GM23338 (cell line): ENCODE measurements at regions not wholly inside any gene's neighbourhood (a gene's known extent, or its start where the extent isn't known, plus 50 kb on each side); places are given as distances from the start of the nearest gene placed in this dataset.

ENCODE experiments used
- ATAC-seq: fragments of 200-7000 bp; cut with Tn5 transposase; 3 replicates; pipeline ENCODE4 v1.9.1; 2020
- DNase-seq: peaks from one replicate; pipeline ENCODE4 v3.0.0-alpha.2; 2015; ENCODE audit warnings: low spot score
- H2AFZ ChIP-seq: fragments of 200-600 bp; sonication (generic); 2 replicates; pipeline ENCODE4 v1.8.0; 2016; ENCODE audit warnings: antibody characterized with exemption, mild to moderate bottlenecking, moderate library complexity
- H3F3A ChIP-seq: fragments of 200-600 bp; sonication (generic); replicated peaks from 2 replicates; pipeline ENCODE4 v1.8.0; 2017; ENCODE audit warnings: antibody characterized with exemption, mixed run types, low read depth
- H3K27ac ChIP-seq: fragments of 200-600 bp; sonication (generic); 2 replicates; pipeline ENCODE4 v1.6.1; 2016; ENCODE audit warnings: low read depth
- H3K27me3 ChIP-seq: fragments of 200-600 bp; sonication (generic); 2 replicates; pipeline ENCODE4 v1.8.0; 2016; ENCODE audit warnings: mild to moderate bottlenecking, mixed run types, moderate library complexity; ENCODE audit not compliant: insufficient read depth
- H3K36me3 ChIP-seq: fragments of 200-600 bp; sonication (generic); 2 replicates; pipeline ENCODE4 v1.8.0; 2016; ENCODE audit warnings: mild to moderate bottlenecking; ENCODE audit not compliant: insufficient read depth
- H3K4me1 ChIP-seq: fragments of 200-600 bp; sonication (generic); 2 replicates; pipeline ENCODE4 v1.8.0; 2016; ENCODE audit warnings: mild to moderate bottlenecking, moderate library complexity; ENCODE audit not compliant: insufficient read depth
- H3K4me2 ChIP-seq: fragments of 200-600 bp; sonication (generic); 2 replicates; pipeline ENCODE4 v1.7.1; 2017; ENCODE audit warnings: mixed run types
- H3K4me3 ChIP-seq: fragments of 200-600 bp; sonication (generic); 2 replicates; pipeline ENCODE4 v1.6.1; 2016; ENCODE audit warnings: mixed run types
- H3K79me2 ChIP-seq: fragments of 200-600 bp; sonication (generic); replicated peaks from 2 replicates; pipeline ENCODE4 v1.8.0; 2017; ENCODE audit warnings: mild to moderate bottlenecking; ENCODE audit not compliant: insufficient read depth
- H3K9me2 ChIP-seq: fragments of 200-600 bp; sonication (generic); 2 replicates; pipeline ENCODE4 v1.8.0; 2017; ENCODE audit not compliant: insufficient read depth
- H4K20me1 ChIP-seq: fragments of 200-600 bp; sonication (generic); replicated peaks from 2 replicates; pipeline ENCODE4 v1.8.0; 2017; ENCODE audit warnings: mild to moderate bottlenecking; ENCODE audit not compliant: insufficient read depth
- H3K27ac Mint-ChIP-seq: 2 replicates; pipeline ENCODE4 v1.8.0; 2020; ENCODE audit warnings: inconsistent platforms, mild to moderate bottlenecking, moderate library complexity, mixed read lengths
- H3K27me3 Mint-ChIP-seq: 3 replicates; pipeline ENCODE4 v1.8.0; 2022; ENCODE audit warnings: low read depth, mild to moderate bottlenecking, moderate library complexity, mixed read lengths, inconsistent platforms; ENCODE audit not compliant: insufficient read depth, poor library complexity
- H3K36me3 Mint-ChIP-seq: 3 replicates; pipeline ENCODE4 v1.8.0; 2021; ENCODE audit warnings: low read depth, mild to moderate bottlenecking, inconsistent platforms, moderate library complexity, mixed read lengths
- H3K4me1 Mint-ChIP-seq: 3 replicates; pipeline ENCODE4 v1.8.0; 2020; ENCODE audit warnings: mild to moderate bottlenecking, inconsistent platforms, mixed read lengths
- H3K4me3 Mint-ChIP-seq: 3 replicates; pipeline ENCODE4 v1.8.0; 2021; ENCODE audit warnings: moderate library complexity, mild to moderate bottlenecking, inconsistent platforms, mixed read lengths
- H3K9me3 Mint-ChIP-seq: 3 replicates; pipeline ENCODE4 v1.8.0; 2020; ENCODE audit warnings: moderate library complexity, mild to moderate bottlenecking, inconsistent platforms, mixed read lengths
- EZH2phosphoT487 ChIP-seq: fragments of 200-600 bp; sonication (generic); IDR thresholded peaks from one replicate; pipeline ENCODE4 v1.8.1; 2018; ENCODE audit warnings: antibody characterized with exemption; ENCODE audit not compliant: unreplicated experiment
- TF ChIP-seq, protein P1 (sequence below): fragments of 250-450 bp; sonication (Bioruptor Pico); IDR thresholded peaks from 2 replicates; pipeline ENCODE4 v1.5.0; 2020; ENCODE audit warnings: mild to moderate bottlenecking, moderate library complexity
- TF ChIP-seq, protein P2 (sequence below), 2 experiments: fragments of 200-600 bp in 1 of 2; sonication (generic) in 1 of 2; conservative IDR thresholded peaks; 2 replicates each; pipeline versions ENCODE4 v1.5.1 to v1.6.1; 2016 to 2017; ENCODE audit warnings: antibody characterized with exemption in 2 of 2, low read depth in 2 of 2, mild to moderate bottlenecking in 2 of 2, moderate library complexity in 1 of 2
- TF ChIP-seq, protein P3 (sequence below): IDR thresholded peaks from 2 replicates; pipeline ENCODE4 v1.6.1; 2016; ENCODE audit warnings: antibody characterized with exemption

- TF ChIP-seq, protein P1, sequence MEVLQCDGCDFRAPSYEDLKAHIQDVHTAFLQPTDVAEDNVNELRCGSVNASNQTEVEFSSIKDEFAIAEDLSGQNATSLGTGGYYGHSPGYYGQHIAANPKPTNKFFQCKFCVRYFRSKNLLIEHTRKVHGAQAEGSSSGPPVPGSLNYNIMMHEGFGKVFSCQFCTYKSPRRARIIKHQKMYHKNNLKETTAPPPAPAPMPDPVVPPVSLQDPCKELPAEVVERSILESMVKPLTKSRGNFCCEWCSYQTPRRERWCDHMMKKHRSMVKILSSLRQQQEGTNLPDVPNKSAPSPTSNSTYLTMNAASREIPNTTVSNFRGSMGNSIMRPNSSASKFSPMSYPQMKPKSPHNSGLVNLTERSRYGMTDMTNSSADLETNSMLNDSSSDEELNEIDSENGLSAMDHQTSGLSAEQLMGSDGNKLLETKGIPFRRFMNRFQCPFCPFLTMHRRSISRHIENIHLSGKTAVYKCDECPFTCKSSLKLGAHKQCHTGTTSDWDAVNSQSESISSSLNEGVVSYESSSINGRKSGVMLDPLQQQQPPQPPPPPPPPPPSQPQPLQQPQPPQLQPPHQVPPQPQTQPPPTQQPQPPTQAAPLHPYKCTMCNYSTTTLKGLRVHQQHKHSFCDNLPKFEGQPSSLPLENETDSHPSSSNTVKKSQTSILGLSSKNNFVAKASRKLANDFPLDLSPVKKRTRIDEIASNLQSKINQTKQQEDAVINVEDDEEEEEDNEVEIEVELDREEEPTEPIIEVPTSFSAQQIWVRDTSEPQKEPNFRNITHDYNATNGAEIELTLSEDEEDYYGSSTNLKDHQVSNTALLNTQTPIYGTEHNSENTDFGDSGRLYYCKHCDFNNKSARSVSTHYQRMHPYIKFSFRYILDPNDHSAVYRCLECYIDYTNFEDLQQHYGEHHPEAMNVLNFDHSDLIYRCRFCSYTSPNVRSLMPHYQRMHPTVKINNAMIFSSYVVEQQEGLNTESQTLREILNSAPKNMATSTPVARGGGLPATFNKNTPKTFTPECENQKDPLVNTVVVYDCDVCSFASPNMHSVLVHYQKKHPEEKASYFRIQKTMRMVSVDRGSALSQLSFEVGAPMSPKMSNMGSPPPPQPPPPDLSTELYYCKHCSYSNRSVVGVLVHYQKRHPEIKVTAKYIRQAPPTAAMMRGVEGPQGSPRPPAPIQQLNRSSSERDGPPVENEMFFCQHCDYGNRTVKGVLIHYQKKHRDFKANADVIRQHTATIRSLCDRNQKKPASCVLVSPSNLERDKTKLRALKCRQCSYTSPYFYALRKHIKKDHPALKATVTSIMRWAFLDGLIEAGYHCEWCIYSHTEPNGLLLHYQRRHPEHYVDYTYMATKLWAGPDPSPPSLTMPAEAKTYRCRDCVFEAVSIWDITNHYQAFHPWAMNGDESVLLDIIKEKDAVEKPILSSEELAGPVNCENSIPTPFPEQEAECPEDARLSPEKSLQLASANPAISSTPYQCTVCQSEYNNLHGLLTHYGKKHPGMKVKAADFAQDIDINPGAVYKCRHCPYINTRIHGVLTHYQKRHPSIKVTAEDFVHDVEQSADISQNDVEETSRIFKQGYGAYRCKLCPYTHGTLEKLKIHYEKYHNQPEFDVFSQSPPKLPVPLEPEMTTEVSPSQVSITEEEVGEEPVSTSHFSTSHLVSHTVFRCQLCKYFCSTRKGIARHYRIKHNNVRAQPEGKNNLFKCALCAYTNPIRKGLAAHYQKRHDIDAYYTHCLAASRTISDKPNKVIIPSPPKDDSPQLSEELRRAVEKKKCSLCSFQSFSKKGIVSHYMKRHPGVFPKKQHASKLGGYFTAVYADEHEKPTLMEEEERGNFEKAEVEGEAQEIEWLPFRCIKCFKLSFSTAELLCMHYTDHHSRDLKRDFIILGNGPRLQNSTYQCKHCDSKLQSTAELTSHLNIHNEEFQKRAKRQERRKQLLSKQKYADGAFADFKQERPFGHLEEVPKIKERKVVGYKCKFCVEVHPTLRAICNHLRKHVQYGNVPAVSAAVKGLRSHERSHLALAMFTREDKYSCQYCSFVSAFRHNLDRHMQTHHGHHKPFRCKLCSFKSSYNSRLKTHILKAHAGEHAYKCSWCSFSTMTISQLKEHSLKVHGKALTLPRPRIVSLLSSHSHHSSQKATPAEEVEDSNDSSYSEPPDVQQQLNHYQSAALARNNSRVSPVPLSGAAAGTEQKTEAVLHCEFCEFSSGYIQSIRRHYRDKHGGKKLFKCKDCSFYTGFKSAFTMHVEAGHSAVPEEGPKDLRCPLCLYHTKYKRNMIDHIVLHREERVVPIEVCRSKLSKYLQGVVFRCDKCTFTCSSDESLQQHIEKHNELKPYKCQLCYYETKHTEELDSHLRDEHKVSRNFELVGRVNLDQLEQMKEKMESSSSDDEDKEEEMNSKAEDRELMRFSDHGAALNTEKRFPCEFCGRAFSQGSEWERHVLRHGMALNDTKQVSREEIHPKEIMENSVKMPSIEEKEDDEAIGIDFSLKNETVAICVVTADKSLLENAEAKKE = no peak
- TF ChIP-seq EZH2phosphoT487 = no peak
Measured at GRCh38 chr1:219837994-219838294, 90.4 kb downstream of the SLC30A10 start (continued).

GRCh38 chr1:219837274-219837993 lies 90.9 kb downstream of the SLC30A10 start:
- H3K4me1 ChIP-seq = peaks cover 26% of the 10 kb centered on the region
- no peak overlapping the region for H3K4me3 Mint-ChIP-seq
- TF ChIP-seq, protein P2, sequence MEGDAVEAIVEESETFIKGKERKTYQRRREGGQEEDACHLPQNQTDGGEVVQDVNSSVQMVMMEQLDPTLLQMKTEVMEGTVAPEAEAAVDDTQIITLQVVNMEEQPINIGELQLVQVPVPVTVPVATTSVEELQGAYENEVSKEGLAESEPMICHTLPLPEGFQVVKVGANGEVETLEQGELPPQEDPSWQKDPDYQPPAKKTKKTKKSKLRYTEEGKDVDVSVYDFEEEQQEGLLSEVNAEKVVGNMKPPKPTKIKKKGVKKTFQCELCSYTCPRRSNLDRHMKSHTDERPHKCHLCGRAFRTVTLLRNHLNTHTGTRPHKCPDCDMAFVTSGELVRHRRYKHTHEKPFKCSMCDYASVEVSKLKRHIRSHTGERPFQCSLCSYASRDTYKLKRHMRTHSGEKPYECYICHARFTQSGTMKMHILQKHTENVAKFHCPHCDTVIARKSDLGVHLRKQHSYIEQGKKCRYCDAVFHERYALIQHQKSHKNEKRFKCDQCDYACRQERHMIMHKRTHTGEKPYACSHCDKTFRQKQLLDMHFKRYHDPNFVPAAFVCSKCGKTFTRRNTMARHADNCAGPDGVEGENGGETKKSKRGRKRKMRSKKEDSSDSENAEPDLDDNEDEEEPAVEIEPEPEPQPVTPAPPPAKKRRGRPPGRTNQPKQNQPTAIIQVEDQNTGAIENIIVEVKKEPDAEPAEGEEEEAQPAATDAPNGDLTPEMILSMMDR (conservative IDR thresholded peaks at IDR 0.05; ENCODE audit: low read depth in 2 of 2) = peak; percentile 90 to 91
- TF ChIP-seq, protein P3, sequence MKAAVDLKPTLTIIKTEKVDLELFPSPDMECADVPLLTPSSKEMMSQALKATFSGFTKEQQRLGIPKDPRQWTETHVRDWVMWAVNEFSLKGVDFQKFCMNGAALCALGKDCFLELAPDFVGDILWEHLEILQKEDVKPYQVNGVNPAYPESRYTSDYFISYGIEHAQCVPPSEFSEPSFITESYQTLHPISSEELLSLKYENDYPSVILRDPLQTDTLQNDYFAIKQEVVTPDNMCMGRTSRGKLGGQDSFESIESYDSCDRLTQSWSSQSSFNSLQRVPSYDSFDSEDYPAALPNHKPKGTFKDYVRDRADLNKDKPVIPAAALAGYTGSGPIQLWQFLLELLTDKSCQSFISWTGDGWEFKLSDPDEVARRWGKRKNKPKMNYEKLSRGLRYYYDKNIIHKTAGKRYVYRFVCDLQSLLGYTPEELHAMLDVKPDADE = no peak
- no peak overlapping the region for H2AFZ ChIP-seq
- H3K4me2 ChIP-seq = no peak overlapping the region
- no peak overlapping the region for H3K4me3 ChIP-seq
- H3K4me1 Mint-ChIP-seq = peaks cover 39% of the 10 kb centered on the region
- 0 out of 2 replicates have a peak, but pooled peaks cover 3% of the 10 kb centered on the region for H3K9me2 ChIP-seq
- H3K27me3 ChIP-seq = no peaks in the 10 kb centered on the region
- H4K20me1 ChIP-seq = no peaks in the 10 kb centered on the region
- peaks cover 7% of the 10 kb centered on the region for H3K27me3 Mint-ChIP-seq
- no peak overlapping the region for H3K27ac ChIP-seq
- H3K27ac Mint-ChIP-seq = no peak overlapping the region
- no peaks in the 10 kb centered on the region for H3F3A ChIP-seq
- peaks cover 12% of the 10 kb centered on the region; the same call in 2 of the 3 replicates for H3K9me3 Mint-ChIP-seq
- DNase-seq (peak; percentile 87), ATAC-seq (peak; percentile 46)
- H3K36me3 Mint-ChIP-seq = peaks cover 10% of the 10 kb centered on the region; the same call in 2 of the 3 replicates
- H3K36me3 ChIP-seq = no peaks in the 10 kb centered on the region
- no peaks in the 10 kb centered on the region for H3K79me2 ChIP-seq
